ENCODE measurements at regions not wholly inside any gene's neighbourhood (a gene's known extent, or its start where the extent isn't known, plus 50 kb on each side); places are given as distances from the start of the nearest gene placed in this dataset.

DNA sequence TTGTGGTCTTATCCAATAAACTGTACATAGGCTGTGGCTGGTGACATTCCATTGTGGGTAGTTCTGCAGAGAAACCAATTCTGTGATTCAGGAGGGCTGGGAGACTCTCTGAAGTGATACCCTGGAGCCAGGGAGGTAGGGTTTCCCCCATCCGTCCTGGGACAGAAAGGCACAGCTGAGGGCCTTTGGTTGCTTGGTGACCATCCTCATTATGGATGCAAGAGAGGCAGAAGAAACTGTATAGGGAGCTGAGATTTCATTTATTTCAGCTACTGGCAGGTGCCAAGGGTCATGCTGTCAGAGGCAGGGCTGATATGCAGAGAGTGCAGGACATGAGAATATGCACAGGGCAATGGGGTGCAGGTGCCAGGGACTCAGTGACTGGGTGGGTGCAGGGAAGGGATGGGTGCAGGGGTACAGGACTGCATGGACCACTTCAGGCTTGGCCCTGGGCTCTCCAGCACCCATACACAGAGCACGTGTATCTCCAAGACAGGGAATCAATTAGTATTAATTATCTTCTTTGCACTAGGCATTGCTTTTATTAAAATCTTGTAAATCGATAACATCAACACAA, 236.5 kb downstream of the ICE1 start:
- no peak for FAIRE-seq

DNA sequence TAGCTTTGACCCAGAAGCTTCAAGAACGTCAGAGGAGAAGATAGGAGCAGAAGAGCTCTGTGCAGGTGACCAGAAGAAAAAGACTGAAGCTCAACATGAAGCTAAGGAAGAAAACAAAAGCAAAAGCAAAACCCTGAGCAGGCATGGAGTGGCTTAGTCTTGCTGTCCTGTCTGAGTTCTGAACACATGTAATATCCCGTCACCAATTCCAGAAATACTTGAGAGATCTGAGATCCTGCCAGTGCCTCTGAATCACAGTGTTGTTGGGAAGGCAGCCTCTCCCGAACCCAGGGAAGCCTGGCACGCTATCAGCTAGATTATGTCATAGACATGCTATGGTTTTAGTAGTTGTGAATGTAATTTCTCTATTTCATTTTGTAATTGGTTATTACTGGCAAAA, 235.7 kb downstream of the ICE1 start:
- FAIRE-seq = no peak

DNA sequence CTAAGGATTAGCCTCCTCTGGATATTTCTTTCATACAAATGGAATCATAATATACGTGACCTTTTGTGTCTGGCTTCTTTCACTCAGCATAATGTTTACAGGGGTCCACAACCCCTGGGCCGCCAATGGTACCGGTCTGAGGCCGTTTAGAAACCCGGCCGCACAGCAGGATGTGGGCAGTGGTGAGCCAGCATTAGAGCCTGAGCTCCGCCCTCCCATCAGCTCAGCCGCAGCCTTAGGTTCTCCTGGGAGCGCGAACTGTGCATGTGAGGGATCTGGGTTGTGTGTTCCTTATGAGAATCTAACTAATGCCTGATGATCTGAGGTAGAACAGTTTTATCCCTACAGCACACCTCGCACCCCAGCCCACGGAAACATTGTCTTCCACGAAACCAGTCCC, 229.7 kb downstream of the ICE1 start:
- no peak for FAIRE-seq

DNA sequence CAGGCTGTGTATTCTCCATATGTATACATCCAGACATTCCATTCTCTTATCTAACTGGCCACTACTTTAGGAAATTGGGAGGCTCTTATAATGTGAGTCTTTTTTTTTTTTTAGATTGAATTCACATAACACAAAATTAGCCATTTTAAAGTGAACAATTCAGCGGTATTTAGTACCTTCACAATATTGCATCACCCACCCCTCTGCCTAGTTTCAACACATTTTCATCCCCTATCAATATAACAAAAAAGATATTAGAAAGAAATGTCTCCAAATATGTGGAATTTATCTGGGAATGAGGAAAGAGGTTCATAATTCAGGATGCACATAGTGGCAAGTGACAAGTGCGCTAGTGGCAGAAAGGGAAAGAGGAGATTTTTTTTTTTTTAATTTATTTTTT, 228.5 kb downstream of the ICE1 start:
- FAIRE-seq = no peak

DNA sequence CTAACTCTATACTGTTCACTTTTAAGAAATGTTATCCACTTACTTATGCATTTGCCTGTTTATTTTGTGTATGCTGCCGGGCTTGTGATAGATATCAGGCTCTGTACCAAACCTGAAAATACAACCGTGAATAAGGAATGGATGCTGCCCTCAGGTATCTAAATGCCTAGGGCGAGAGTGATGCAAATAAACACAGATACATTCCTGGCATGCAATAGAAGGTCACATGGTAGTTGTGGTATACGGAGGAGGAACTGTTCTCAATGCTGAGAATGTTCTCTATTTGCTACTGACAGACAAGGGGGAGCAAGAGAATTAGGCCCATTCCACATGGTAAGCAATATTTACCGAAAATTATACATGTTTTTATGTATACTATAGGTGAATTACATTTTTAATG, 227.8 kb downstream of the ICE1 start:
- FAIRE-seq = no peak

DNA sequence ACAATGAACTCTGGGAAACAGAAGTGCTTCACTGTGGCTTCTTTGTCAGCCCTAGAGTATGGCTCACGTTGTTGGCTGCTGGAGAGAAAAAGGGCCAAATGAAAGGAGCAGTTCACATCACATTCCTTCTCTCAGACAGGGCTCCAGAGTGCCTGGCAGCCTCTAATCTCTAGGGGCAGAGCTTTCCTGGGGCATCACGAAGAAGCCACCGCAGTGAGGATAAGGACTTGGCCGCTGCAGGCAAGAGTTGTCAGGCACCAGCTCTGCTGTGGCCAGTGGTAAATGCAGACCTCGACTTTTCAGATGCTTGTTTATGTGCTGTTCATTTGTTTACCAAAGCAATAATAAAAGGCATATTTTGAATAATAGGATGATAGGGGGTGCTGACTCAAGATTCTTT, 227.2 kb downstream of the ICE1 start:
- no peak for FAIRE-seq

DNA sequence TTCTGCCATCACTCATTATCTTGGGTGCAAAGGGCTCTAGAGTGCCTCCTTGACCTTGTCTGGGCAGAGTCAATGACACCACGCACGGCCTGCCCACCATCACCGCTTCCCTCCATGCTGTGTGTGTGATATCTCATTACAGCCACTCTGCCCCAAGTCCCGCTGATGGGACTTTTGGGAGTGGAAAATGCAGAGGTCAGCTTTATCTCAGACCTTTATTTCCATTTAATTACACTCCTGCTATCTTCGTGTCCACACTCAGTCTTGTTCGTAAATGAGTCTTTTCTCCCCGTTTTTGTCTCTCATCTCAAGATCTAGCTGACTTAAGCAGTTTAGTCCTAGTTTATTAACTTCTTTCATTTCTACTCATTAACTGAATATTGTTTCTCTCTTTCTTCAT, 226.2 kb downstream of the ICE1 start:
- no peak for FAIRE-seq

DNA sequence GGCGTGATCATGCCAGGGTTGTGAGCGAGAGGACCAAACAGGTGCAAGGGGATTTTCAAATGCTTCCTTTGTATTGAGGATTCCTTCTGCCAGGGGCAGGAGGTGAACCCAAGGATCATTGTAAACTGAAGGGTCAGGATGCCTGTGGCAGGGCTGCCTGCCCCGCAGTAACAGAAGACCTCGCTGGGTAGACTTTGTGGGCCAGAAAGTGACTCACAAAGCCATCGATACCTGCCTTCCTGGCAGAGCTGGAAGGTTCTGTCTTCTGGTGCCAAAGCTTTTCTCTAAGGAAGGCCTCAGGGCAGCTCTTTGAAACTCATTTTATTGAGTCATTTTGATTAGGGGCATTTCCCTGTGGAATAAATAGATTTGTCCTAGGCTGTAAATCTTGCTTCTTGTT, 223.4 kb downstream of the ICE1 start:
- FAIRE-seq = no peak

DNA sequence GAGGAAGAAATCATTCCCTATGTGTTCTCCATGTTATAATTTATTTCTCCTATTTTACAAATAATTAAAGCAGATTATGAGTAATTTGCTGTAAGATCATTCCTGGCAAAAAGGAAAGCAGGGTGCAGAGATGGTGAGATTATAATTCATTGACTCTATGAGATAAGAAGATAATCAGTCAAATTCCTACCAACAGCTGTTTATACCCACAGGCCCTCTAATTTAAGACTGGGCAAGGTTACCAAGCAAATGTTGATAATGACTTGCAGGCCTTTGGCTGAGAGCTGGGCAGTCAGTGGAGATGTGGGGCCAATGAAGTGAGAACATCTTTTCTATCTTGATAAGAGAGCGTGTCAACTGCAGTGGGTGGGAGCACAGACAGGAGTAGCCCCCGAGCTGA, 222.7 kb downstream of the ICE1 start:
- FAIRE-seq = no peak

DNA sequence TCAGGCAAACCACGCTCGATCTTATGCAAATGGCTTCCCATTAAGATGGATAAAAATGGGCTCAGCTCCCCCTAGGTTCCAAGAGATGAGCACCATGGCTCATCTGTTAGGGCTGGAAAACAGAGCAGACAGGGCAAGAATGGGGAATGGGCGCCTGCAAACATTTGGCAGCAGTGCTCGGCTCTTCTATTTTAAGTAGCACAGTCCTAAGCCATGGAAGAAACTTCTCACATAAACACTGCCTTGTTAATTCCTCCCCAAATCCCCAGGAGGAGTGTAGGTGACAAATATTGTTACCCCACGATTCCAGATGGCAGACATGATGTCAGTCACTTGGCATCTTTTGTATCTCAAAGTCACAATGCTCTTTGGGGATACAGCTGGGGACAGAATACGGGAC, 221.8 kb downstream of the ICE1 start:
- no peak for FAIRE-seq

DNA sequence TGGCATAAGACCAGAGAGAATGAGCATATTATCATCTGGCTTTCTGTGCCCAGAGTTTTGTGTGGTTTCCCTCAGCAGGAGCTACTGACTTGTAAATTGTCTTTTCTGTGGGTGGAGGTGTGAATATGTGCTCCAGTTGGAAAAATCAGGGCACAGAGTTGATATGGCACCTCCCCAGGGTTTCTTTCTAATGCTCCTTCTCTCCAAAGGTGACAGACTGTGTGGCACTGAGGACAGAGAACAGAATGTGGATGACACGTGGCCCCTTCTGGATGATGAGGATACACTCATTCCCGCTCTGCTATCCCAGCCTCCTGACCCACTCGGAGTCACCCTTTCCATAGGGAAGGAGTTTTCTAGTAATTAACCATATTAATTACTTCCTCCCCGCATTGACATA, 221.0 kb downstream of the ICE1 start:
- no peak for FAIRE-seq

DNA sequence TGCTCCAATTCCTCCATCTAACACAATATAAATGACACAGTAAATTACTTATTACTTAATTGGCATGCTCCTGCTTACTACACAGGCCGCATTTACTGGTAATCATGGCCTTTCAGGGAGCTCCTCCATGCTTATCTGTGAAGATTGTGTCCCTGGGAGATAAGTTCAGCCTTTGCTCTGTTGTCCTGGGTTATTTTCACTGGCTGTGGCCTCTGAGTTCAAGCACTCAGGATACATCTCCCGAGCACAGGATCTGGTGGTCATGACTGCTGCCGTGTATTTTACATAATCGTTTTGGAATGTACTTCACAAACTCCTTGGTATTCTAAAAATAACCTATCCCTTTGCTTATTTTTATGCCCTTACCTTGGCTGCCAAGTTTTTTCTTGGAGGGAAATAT, 215.7 kb downstream of the ICE1 start:
- FAIRE-seq = no peak

DNA sequence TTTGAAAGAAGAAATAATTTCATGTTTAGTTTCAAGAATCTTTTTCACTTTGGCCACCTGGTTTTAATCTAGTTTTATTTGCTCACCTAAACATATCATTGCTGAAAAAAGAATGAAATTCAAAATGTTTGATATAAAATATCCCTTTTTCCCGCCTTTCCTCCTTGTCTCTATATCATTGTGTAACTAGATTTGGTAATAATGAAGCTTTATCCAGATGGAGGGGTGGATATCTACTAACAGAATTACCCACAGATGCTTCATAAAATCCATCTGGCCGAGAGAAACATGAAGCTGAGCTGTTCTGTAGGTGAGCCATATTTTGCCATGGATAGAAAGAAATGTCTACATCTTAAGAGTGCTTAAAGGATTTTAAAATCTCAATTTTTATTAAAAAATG, 214.7 kb downstream of the ICE1 start:
- FAIRE-seq = no peak

DNA sequence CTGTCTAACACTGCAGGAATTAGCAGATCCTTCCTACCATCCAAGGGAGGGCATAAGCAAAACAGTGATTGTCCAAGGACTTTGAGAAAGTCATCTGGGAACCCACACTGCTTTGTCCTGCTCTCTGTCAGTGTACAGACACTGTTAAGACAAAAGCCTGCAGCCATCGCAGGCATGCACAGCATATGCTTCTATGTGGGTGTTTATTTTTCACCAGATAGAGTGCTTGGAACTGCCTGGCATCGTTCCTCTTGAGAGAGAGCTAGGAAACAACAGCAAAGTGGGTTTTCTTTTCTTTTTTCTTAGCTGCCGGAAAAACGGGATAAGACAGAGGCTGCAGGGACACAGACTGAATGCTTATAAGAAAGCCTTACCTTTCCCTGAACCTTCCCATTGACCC, 212.3 kb downstream of the ICE1 start:
- no peak for FAIRE-seq

DNA sequence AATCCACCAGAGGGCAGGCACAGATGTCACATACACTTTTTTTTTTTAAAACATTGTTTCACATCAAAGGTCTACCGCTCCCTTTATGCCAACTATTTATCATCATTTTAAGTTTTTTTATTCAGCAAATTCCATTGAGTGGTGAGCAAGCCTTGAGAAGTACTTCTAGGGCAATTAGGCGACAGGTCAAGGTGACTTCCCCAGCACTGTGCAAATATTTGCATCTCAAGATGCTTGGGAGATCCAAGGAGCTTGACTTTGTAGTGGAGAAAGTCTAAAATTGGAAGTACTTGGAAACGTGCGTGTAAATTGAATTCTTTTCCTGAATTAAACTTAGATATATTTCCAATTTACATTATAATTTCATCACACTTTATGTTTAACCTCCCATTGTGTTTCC, 211.1 kb downstream of the ICE1 start:
- FAIRE-seq = no peak

DNA sequence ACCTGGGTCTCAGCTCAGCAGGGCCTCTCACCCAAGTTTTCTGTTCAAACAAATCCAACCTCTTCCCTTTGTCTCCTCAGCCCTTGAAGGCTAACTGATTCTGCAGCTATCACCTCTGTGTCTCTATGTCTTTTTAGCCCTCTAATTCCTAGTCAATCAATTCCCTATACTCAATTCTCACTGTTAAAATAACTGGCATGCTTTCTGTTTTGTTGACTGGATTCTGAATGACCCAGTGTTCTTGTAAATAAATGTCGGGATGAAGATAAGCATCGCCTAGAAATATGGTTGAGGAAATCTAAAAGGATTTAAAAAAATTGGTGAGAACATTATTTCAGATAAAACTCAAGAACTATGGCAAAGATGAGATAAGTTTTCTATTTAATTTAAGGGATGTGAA, 210.2 kb downstream of the ICE1 start:
- no peak for FAIRE-seq

DNA sequence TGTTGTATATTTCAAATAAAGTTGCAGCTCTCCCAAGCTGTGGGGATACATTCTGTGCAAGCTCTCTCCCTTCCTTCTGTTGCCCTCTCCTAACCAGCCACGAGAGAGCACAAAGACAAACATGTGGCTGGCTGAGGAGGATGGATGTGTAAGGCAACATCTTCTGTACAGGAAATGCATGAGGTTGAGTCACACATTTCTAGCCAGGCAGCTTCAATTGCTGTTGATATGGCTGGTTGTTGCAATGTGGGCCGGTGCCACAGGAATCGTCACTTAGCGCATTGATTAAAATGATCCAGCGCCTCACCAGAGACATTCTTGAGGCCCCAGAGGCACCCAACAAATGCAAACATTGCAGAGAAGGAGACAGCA, 207.1 kb downstream of the ICE1 start:
- FAIRE-seq = no peak

DNA sequence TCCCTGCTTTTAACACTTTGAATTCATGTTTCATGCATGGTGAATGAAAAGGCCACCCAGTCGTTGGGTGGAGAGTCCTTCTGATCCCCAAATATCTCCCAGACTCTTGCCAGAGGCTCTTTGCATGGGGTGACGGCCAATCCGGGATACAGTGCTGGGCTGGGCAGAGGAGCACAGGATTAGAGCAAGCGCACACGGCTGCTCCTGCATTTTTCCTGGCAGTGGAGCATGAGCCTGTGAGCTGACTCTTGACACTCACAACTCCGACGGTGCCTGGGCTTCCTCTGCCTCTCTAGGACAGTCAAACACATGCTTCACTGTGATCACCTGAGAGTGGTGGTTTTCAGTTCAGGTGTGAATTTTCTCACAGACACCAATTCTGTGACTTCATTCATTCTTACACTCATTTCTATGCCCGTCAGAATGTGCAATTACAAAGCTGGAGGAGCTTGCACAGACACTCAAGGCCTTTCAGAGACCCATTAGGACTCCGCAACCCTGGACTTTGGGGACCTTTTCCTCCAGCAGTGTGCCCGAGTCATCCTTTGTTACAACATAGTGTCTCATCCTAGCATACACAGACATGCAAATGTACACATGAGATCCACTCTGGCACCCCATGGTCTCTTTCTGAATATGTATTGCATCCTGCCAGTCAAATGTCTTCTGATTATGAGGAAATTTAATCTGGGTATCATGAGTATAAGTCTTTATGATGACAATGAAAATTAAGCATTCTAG, 206.6 kb downstream of the ICE1 start:
- FAIRE-seq = no peak

DNA sequence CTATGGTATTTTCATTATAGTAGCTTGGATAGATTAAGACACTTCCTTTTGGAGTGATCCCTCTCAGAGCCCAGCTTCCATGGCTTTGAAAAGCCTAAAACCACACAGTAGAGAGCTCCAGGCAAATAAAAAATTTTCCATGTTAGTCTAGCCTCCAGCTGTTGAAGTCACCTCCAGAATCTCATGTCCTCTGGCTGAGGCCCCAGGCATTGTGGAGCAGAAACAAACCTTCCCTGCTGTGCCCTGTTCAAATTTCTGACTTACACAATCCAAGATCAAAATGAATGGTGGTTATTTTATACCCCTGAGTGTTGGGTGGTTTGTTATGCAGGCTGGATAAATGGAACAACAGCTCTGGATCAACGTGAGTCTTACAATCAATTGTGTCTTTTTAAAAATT, 203.9 kb downstream of the ICE1 start:
- no peak for FAIRE-seq

DNA sequence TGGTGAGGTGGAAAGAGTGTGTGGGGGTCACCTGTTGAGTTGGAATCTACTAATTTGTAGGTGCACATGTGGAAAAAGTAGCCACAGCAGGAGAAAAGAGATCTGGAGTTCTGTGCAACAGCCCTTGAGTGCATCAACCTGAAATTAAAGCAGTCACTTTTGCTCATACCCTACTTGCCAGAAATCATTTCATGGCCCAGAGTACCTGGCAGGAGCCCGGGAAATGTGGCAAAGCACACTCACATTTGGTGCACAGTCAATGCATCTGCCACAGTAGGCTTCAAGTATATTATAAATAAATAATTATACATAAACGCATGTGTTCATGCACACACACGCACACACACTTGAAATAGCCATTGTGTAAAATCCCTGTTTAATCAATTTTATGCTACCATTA, 203.0 kb downstream of the ICE1 start:
- FAIRE-seq = no peak

DNA sequence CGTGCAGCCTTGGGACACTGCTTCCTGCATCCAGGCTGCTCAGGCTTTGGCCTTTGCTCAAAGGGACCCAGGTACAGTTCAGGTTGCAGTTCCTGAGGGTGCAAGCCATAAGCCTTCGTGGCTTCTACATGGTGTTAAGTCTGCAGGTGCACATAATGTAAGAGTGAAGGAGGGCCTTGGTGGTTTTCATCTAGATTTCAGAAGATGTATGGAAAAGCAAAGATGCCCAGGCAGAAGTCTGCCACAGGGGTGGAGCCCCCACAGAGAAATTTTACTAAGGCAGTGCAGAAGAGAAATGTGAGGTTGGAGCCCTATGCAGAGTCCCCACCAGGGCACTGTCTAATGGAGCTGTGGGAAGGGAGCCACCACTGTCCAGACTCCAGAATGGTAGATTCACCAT, 200.9 kb downstream of the ICE1 start:
- FAIRE-seq = no peak

DNA sequence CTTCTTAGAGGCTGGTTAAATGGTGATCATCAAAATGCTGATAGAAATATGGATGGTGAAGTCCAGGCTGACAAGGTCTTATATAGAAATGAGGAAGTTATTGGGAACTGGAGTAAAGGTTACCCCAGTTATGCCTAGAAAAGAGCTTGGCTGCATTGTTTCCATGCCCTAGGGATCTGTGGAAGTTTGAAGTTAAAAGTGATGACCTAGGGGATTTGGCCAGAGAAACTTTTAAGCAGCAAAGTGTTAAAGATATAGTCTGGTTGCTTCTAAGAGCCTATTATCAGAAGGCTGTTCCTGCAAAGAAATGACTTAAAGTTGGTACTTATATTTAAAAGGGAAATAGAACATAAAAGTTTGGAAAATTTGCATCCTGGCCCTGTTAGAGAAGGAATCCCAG, 200.3 kb downstream of the ICE1 start:
- FAIRE-seq = no peak

DNA sequence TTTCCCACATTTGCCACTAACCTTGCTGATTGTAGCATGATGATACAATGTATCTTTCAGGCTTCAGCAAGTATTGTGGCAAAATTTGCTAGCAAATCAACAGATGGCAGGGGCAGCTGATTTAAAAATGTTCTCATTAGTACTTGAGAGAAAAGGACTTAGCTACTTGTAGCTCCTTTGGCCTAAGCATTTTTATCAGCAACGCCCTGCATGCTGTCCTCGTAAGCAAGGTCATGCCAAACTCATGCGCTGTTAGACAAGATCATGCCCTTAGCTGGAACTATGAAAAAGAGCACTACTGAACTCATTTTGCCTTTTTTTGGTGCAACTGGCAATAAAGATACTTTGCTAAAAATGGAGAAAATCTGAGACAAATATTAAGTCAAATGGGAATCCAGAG, 197.1 kb downstream of the ICE1 start:
- FAIRE-seq = no peak

DNA sequence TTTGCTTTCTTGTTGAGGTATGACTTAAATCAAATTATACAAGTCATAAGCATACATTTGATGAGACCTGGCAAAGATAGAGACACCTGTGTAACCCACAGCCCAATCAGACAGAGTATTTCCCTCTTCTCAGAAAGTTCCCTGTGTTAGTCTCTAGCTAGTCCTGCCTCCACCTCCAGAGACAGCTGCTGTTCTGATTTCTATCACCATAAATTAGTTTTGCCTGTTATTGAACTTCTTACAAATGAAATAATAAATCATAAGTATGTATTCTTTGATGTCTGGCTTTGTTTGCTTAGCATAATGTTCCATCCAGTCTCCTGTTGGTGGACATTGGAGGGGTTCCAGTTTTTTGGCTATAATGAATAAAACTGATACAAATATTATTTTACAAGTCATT, 194.5 kb downstream of the ICE1 start:
- FAIRE-seq = no peak

DNA sequence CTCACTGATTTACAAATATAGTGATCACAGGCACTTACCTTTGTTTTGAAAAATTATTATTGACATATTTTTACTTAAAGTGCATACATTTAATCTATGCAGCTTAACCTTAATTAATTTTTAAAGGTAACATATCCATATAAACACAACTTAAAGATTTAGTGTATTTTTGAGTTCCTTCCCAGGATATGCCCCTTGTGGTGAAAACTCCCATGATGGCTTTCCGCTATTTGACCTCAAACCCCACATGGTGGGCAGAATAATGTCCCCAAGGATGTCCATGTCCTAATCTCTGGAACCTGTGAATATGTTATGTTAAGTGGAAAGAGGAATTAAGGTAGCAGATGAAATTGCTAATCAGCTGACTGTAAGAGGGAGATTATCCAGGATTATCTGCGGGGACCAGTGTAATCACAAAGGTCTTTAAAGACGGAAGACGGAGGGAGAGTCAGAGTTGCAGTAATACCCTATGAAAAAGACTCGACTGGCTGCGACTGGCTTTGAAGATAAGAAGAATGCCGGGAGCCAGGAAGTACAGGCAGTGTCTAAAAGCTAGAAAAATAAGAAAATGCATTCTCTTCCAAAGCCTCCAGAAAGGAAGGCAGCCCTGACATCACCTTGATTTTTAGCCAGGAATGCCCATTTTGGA, 193.9 kb downstream of the ICE1 start:
- no peak for FAIRE-seq
